AG09319 (cell line): ENCODE measurements at regions not wholly inside any gene's neighbourhood (a gene's known extent, or its start where the extent isn't known, plus 50 kb on each side); places are given as distances from the start of the nearest gene placed in this dataset.

Source experiments
- DNase-seq: peaks from one replicate; pipeline ENCODE4 v3.0.0-alpha.2; 2010; ENCODE audit warnings: low read depth; ENCODE audit errors: extremely low read depth
- CTCF ChIP-seq: IDR thresholded peaks from 2 replicates; pipeline ENCODE4 v1.5.1; 2011; ENCODE audit warnings: low read depth, mild to moderate bottlenecking, inconsistent platforms, low read length, moderate library complexity

GRCh38 chr12:67826148-67826547, 163.1 kb upstream of the IFNG-AS1 start:
- DNase-seq: no peak
- TF ChIP-seq CTCF: no peak

DNA sequence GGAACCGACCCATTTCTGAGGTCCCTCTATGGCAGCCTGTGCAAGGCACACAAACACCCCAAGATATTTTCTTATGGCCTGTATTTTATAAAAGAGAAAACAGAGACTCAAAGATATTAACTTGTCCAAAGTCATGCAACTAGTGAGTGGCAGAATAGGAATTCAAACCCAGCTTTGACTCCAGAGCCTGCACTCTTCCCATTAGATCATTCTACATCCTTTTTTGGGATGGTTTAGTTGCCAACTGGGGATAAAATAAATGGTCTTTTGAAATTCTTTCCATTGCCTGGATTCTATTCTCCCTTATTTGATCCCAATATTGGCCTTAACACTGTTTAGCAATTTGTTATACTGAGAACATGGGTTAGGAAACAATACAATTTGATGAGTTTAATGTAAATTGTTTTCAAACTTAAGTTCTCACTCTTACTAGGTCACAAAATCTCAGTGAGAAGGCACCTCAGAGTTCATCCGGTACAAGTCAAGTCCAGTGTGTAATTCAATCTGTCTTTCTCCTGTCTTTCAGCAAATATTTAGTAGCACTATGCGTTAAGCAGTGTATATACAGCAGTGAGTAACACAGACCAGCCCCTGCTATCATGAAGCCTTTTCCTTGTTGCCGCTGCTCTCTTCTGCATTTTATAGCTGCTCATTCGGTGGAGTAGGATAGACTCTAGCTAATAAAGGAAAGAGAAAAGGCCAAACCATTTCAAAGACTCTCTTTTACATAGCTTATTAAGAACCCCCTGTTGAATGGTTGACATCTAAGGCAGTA, 162.1 kb upstream of the IFNG-AS1 start:
- no peak for TF ChIP-seq CTCF
- DNase-seq: no peak

DNA sequence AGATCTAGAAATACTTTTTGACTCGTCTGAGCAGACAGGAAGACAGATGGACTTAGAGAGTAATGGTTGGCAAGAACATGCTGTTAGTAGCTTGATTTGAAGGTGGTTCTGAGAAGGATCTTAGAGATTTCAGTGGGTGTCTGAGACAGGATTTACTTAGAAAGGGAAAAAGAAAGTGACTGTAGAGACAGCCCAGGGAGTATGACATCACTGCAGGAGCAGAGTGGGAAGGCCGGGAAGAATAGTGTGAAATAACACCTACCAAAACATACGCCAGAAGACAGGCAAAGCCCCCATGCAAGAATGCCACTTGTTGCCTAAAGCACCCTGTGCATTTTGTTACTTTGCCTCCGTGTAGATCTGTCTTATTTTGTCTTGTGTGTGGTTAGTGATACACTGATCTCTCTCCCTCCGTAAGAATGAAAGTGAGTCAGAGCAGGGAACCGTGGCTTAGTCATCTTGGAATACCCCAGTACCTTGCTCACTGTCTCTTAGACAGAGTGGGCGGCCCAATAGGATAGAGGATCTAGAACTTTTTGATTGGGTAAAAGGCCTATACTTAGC, 161.3 kb upstream of the IFNG-AS1 start:
- DNase-seq: peak; percentile 50
- TF ChIP-seq CTCF: no peak

- DNase-seq: no peak
- TF ChIP-seq CTCF: no peak
These were observed 159.4 kb upstream of the IFNG-AS1 start for GRCh38 chr12:67829896-67830295.

DNA sequence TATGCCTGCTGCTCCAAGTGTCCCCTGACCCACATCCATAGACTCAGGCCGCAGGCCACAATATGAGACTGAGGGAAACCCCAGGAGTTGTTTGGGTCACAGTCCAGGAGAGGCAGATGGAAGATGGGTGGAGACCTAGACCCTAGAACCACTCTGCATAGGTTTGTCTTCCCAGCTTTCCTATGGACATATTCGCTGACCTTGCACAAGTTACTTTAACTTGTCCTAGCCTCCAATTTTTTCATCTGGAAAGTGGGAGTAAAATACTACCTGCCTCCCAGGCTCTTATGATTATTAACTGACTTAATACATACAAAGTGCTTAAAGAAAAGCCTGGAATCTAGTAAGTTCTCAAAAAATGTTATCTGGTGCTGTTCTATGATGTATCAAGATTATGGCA, 157.1 kb upstream of the IFNG-AS1 start:
- no peak for DNase-seq
- TF ChIP-seq CTCF: no peak

GRCh38 chr12:67833602-67834001, 155.6 kb upstream of the IFNG-AS1 start:
- no peak for TF ChIP-seq CTCF
- no peak for DNase-seq

- no peak for DNase-seq
- TF ChIP-seq CTCF: no peak
These were observed 151.4 kb upstream of the IFNG-AS1 start for GRCh38 chr12:67837876-67838275.
